CD4-positive, alpha-beta T cell (primary cell): ENCODE measurements at regions not wholly inside any gene's neighbourhood (a gene's known extent, or its start where the extent isn't known, plus 50 kb on each side); places are given as distances from the start of the nearest gene placed in this dataset.
"Not testable (repeated sequence)": the region's sequence is repeated elsewhere in the genome, so short reads cannot be mapped to it uniquely, and the experiment has no call there.

Experiments used
- ATAC-seq: fragments of 200-7000 bp; cut with Tn5 transposase; one replicate; pipeline ENCODE4 v1.10.0; 2022; ENCODE audit warnings: mild to moderate bottlenecking; ENCODE audit not compliant: poor library complexity
- CTCF ChIA-PET: fragments of 350-600 bp; sonication (Branson Sonifier 250); formaldehyde crosslinking; loops from one replicate; lab custom pipeline; 2021; ENCODE audit warnings: antibody characterized with exemption, inconsistent platforms; lab: Charles Lee
- POLR2A ChIA-PET: fragments of 350-600 bp; sonication (Branson Sonifier 250); formaldehyde crosslinking; loops from one replicate; lab custom pipeline; 2021; ENCODE audit warnings: antibody characterized with exemption, inconsistent platforms; lab: Charles Lee
- DNase-seq, 14 experiments: peaks; one replicate each; pipeline ENCODE4 v3.0.0-alpha.2; 2013 to 2020; ENCODE audit warnings: mixed read lengths in 2 of 14
- H3K27ac ChIP-seq, 2 donors: one replicate each; pipeline versions ENCODE4 v1.5.1 to v1.7.0; 2013; ENCODE audit warnings: low read length in 2 of 2, low read depth in 1 of 2, mild to moderate bottlenecking in 1 of 2
- H3K27me3 ChIP-seq, 2 experiments: 1 replicate in 1 of 2; 2 replicates in 1 of 2; pipeline versions ENCODE4 v1.6.1 to v1.7.0; 2013; ENCODE audit warnings: low read length in 2 of 2, control low read depth in 1 of 2, mild to moderate bottlenecking in 1 of 2, moderate library complexity in 1 of 2; ENCODE audit not compliant: insufficient read depth in 2 of 2, control insufficient read depth in 1 of 2
- H3K36me3 ChIP-seq: one replicate; pipeline ENCODE4 v1.6.1; 2013; ENCODE audit warnings: low read length, control low read depth; ENCODE audit not compliant: insufficient read depth
- H3K4me1 ChIP-seq: one replicate; pipeline ENCODE4 v1.6.1; 2013; ENCODE audit warnings: low read length, control low read depth; ENCODE audit not compliant: insufficient read depth
- H3K4me3 ChIP-seq: one replicate; pipeline ENCODE4 v1.5.1; 2013; ENCODE audit warnings: mild to moderate bottlenecking, low read length, moderate library complexity
- H3K9me3 ChIP-seq, 2 experiments: 1 replicate in 1 of 2; 2 replicates in 1 of 2; pipeline versions ENCODE4 v1.6.1 to v1.7.0; 2013; ENCODE audit warnings: low read length in 2 of 2, mild to moderate bottlenecking in 2 of 2, control low read depth in 1 of 2, moderate library complexity in 1 of 2; ENCODE audit not compliant: control insufficient read depth in 1 of 2, insufficient read depth in 1 of 2
- H3K27ac Mint-ChIP-seq: one replicate; pipeline ENCODE4 v1.8.0; 2020; ENCODE audit warnings: mixed read lengths
- H3K27me3 Mint-ChIP-seq: one replicate; pipeline ENCODE4 v1.8.0; 2021; ENCODE audit warnings: mixed read lengths
- H3K36me3 Mint-ChIP-seq: one replicate; pipeline ENCODE4 v1.8.0; 2021; ENCODE audit warnings: low read depth, mixed read lengths
- H3K4me1 Mint-ChIP-seq: one replicate; pipeline ENCODE4 v1.8.0; 2021; ENCODE audit warnings: low read depth, mixed read lengths
- H3K4me3 Mint-ChIP-seq: one replicate; pipeline ENCODE4 v1.8.0; 2020; ENCODE audit warnings: mild to moderate bottlenecking, mixed read lengths
- H3K9me3 Mint-ChIP-seq: one replicate; pipeline ENCODE4 v1.8.0; 2020; ENCODE audit warnings: mixed read lengths
- intact Hi-C, 2 experiments: fragments of 100-400 bp; cut with DNase I in 1 of 2; cut with micrococcal nuclease in 1 of 2; formaldehyde crosslinking; loops; one replicate each; pipeline versions ENCODE4 v1.15.1 to v1.9.0; 2023 to 2025; cut with DNase I, micrococcal nuclease
- TF ChIP-seq, protein P1 (sequence below): fragments of 200-600 bp; IDR thresholded peaks from one replicate; pipeline ENCODE4 v1.8.0; 2022; ENCODE audit warnings: antibody characterized with exemption, mild to moderate bottlenecking

DNA sequence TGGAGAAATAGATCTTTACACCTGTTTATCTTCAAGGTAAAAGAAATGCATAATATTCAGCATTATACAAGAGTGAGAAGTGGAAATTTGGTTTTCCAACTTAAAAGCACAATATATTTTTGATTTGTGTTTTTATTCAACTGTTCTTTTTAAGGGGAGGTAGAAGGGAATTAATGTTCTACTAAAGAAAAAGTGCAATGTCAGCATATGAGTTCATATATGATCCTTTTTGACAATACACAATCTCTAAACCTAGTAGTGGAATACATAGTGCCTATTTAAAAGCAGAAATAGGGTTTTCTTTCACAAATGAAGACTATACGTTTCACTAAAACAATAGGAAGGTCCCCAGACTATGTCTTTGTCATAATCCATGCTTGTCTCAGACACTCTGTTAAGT is 63.2 kb upstream of the ATP5MC3 start:
- Histone ChIP-seq H3K4me1 (no peaks in the 10 kb centered on the region), H3K27me3 (peaks cover under 1 to 3% of the 10 kb centered on the region in 2 experiments), H3K9me3 (no peaks in the 10 kb centered on the region), H3K36me3 (no peaks in the 10 kb centered on the region), H3K27ac (no peak overlapping the region), H3K4me3 (no peak overlapping the region)
- Mint-ChIP-seq H3K36me3 (no peaks in the 10 kb centered on the region), H3K27me3 (peaks cover 44% of the 10 kb centered on the region), H3K9me3 (peaks cover 4% of the 10 kb centered on the region), H3K4me3 (no peak overlapping the region), H3K27ac (no peak overlapping the region), H3K4me1 (no peaks in the 10 kb centered on the region)
- intact Hi-C loops: no loop called here
- TF ChIP-seq, protein P1, sequence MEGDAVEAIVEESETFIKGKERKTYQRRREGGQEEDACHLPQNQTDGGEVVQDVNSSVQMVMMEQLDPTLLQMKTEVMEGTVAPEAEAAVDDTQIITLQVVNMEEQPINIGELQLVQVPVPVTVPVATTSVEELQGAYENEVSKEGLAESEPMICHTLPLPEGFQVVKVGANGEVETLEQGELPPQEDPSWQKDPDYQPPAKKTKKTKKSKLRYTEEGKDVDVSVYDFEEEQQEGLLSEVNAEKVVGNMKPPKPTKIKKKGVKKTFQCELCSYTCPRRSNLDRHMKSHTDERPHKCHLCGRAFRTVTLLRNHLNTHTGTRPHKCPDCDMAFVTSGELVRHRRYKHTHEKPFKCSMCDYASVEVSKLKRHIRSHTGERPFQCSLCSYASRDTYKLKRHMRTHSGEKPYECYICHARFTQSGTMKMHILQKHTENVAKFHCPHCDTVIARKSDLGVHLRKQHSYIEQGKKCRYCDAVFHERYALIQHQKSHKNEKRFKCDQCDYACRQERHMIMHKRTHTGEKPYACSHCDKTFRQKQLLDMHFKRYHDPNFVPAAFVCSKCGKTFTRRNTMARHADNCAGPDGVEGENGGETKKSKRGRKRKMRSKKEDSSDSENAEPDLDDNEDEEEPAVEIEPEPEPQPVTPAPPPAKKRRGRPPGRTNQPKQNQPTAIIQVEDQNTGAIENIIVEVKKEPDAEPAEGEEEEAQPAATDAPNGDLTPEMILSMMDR: no peak
- ATAC-seq: no peak
- no peak for DNase-seq
- POLR2A ChIA-PET: no interaction called here
- CTCF ChIA-PET: no interaction called here

DNA sequence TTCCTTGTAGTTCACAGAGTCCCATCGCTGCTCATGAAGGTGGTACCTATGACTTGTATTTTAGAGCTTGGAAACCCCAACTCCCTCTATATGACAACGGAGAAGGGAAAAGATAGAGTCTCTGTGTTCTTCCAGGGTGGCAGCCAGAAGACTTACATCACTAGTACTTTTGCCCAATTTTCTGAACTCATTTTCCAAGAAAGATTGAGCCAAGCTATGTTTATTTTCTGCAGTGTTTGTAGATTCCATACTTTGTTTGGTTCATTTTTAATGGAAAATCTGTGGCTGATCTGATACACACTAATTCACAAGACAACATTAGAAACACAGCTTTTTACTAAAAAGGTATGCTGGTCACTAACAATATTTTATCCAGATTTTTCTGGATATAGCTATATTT is 60.2 kb upstream of the ATP5MC3 start:
- ChIA-PET CTCF (interaction anchor here (0.6 to 1.5 kb wide), 3 partner anchors 10 to 20 kb away, joined by 3 to 5 read pairs (median 3); no protein-coding TSS in a partner anchor), POLR2A (no interaction called here)
- Histone ChIP-seq H3K36me3 (no peaks in the 10 kb centered on the region), H3K27ac (no peak overlapping the region), H3K27me3 (peaks cover 0 to 3% of the 10 kb centered on the region in 2 experiments), H3K4me3 (no peak overlapping the region), H3K9me3 (peaks cover 0 to 7% of the 10 kb centered on the region in 2 experiments), H3K4me1 (no peaks in the 10 kb centered on the region)
- DNase-seq (no peak), ATAC-seq (no peak)
- Mint-ChIP-seq H3K36me3 (no peaks in the 10 kb centered on the region), H3K4me3 (no peak overlapping the region), H3K4me1 (no peaks in the 10 kb centered on the region), H3K27me3 (peaks cover 45% of the 10 kb centered on the region), H3K27ac (no peak overlapping the region), H3K9me3 (peaks cover 8% of the 10 kb centered on the region)
- TF ChIP-seq, protein P1: no peak
- intact Hi-C loops: no loop called here

DNA sequence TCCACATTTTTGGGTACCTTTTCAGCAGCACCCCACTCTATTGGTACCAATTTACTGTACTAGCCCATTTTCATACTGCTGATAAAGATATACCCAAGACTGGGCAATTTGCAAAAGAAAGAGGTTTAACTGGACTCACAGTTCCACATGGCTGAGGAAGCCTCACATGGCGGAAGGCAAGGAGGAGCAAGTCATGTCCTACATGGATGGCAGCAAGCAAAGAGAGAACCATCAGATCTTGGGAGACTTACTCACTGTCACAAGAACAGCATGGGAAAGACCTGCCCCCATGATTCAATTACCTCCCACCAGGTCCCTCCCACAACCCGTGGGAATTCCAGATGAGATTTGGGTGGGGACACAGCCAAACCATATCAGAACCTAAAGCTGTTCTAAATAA is 58.5 kb upstream of the ATP5MC3 start:
- H3K36me3 Mint-ChIP-seq, H3K27ac Mint-ChIP-seq, H3K27me3 ChIP-seq, H3K4me3 ChIP-seq, ATAC-seq, H3K36me3 ChIP-seq, H3K9me3 ChIP-seq, H3K27ac ChIP-seq, H3K4me1 Mint-ChIP-seq, CTCF ChIA-PET, H3K4me1 ChIP-seq, POLR2A ChIA-PET, H3K4me3 Mint-ChIP-seq, intact Hi-C loops, H3K9me3 Mint-ChIP-seq, DNase-seq: not testable (repeated sequence)
- peaks cover 45% of the 10 kb centered on the region for H3K27me3 Mint-ChIP-seq

DNA sequence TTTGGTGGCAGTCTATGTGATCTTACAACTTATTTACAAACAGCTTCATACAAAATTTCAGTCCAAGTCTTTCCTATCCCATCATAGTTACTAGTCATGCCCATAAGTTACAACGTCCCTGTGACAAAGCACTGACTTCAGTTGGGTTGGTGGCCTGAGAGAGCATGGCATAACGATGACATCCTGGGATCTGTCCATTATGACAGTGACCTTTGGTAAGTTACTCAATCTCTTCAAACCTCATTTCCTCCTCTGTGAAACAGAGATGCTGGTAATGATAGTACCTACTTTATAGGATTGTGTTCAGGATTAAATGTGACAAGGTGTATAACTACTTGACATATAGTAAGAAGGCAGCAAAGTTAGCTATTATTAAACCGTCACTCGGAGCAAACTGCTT is 55.4 kb upstream of the ATP5MC3 start:
- H3K4me3 Mint-ChIP-seq: no peak overlapping the region
- intact Hi-C loops: no loop called here
- CTCF ChIA-PET: no interaction called here
- Histone ChIP-seq H3K27ac (no peak overlapping the region), H3K36me3 (no peaks in the 10 kb centered on the region), H3K27me3 (no peaks in the 10 kb centered on the region), H3K4me3 (no peak overlapping the region), H3K4me1 (no peaks in the 10 kb centered on the region), H3K9me3 (peaks cover 0 to 7% of the 10 kb centered on the region in 2 experiments)
- DNase-seq: no peak
- peaks cover 35% of the 10 kb centered on the region for H3K27me3 Mint-ChIP-seq
- no peaks in the 10 kb centered on the region for H3K4me1 Mint-ChIP-seq
- ATAC-seq: no peak
- TF ChIP-seq, protein P1: no peak
- POLR2A ChIA-PET: no interaction called here
- no peak overlapping the region for H3K27ac Mint-ChIP-seq
- no peaks in the 10 kb centered on the region for H3K36me3 Mint-ChIP-seq
- H3K9me3 Mint-ChIP-seq: peaks cover 8% of the 10 kb centered on the region
